ENCODE measurements at regions not wholly inside any gene's neighbourhood (a gene's known extent, or its start where the extent isn't known, plus 50 kb on each side); places are given as distances from the start of the nearest gene placed in this dataset.

DNA sequence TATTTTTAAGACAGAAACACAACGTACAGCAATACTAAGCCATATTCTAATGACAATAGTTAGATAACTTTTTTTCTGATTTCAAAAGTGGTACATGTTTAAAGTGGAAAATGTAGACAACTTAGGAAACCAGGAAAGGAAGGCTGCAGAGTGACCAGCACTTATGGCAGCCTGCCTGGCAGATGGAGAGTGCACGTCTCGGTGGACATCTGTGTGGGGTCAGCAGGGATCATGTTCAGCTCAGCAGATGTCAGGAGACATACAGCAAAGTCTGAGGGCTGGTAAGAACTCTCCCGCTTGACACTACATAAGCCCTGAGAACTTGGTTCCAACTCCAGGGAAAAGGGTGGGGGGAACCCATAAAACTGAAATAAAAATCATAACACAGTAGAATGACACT lies 128.6 kb upstream of the ADPGK start:
- POLR2A ChIA-PET: no interaction called here
- CTCF ChIA-PET: no interaction called here
- no peaks in the 10 kb centered on the region for H3K27me3 ChIP-seq (ENCODE audit: control insufficient read depth, insufficient read depth, low read length)
- H3K4me3 ChIP-seq (ENCODE audit: low read depth, low read length): no peak overlapping the region
- no peak for DNase-seq (ENCODE audit: low read depth)
- H3K36me3 ChIP-seq (ENCODE audit: control insufficient read depth, insufficient read depth, low read length): no peaks in the 10 kb centered on the region
- TF ChIP-seq, protein P1, sequence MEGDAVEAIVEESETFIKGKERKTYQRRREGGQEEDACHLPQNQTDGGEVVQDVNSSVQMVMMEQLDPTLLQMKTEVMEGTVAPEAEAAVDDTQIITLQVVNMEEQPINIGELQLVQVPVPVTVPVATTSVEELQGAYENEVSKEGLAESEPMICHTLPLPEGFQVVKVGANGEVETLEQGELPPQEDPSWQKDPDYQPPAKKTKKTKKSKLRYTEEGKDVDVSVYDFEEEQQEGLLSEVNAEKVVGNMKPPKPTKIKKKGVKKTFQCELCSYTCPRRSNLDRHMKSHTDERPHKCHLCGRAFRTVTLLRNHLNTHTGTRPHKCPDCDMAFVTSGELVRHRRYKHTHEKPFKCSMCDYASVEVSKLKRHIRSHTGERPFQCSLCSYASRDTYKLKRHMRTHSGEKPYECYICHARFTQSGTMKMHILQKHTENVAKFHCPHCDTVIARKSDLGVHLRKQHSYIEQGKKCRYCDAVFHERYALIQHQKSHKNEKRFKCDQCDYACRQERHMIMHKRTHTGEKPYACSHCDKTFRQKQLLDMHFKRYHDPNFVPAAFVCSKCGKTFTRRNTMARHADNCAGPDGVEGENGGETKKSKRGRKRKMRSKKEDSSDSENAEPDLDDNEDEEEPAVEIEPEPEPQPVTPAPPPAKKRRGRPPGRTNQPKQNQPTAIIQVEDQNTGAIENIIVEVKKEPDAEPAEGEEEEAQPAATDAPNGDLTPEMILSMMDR (IDR thresholded peaks at IDR 0.05; ENCODE audit: insufficient read depth, low read depth, low read length): no peak

DNA sequence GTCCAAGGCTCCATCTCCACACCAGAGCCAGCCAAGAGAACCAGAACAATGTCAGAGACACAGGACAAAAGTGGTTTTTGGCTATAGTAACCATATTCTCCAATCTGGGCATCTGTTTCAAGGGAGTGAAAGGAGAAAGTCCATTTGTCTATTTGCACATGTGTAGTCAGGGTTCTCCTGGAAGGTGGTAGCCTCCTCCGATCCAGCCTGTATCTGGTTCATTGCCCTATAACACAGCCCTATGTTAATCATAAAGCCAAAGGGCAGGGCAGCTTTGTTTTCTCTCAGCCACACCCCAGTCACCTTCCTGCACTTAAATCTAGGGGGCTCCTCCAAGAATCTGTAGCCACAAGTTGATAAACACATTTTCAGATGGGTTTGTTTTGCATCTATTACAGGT lies 128.1 kb upstream of the ADPGK start:
- ChIA-PET POLR2A (no interaction called here), CTCF (no interaction called here)
- DNase-seq (ENCODE audit: low read depth): no peak
- TF ChIP-seq, protein P1 (IDR thresholded peaks at IDR 0.05; ENCODE audit: insufficient read depth, low read depth, low read length): no peak
- Histone ChIP-seq H3K36me3 (ENCODE audit: control insufficient read depth, insufficient read depth, low read length) (no peaks in the 10 kb centered on the region), H3K27me3 (ENCODE audit: control insufficient read depth, insufficient read depth, low read length) (no peaks in the 10 kb centered on the region), H3K4me3 (ENCODE audit: low read depth, low read length) (no peak overlapping the region)

DNA sequence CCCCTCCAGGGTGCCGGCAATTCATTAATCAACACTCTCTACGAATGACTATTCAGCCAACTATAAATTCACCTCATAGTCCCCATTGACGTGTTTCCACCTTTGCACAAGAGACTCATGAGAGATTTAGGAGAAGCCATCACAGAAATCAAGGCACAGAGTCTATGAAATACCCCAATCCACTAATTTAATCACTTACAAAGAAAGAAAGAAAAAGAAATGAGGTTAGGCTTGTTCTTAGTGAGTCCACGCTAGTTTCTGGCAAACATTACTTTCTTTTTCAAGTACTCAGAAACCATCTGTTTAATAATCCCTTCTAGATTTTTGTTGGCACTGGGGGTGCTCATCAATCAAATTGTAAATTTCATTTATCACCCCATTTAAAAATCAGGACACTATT lies 125.2 kb upstream of the ADPGK start:
- ChIA-PET CTCF (no interaction called here), POLR2A (interaction anchor here (0.7 kb wide), 1 partner anchor 26 kb away, joined by 4 read pairs; no protein-coding TSS in a partner anchor)
- Histone ChIP-seq H3K4me3 (ENCODE audit: low read depth, low read length) (no peak overlapping the region), H3K27me3 (ENCODE audit: control insufficient read depth, insufficient read depth, low read length) (no peaks in the 10 kb centered on the region), H3K36me3 (ENCODE audit: control insufficient read depth, insufficient read depth, low read length) (no peaks in the 10 kb centered on the region)
- no peak for DNase-seq (ENCODE audit: low read depth)
- TF ChIP-seq, protein P1 (IDR thresholded peaks at IDR 0.05; ENCODE audit: insufficient read depth, low read depth, low read length): no peak

DNA sequence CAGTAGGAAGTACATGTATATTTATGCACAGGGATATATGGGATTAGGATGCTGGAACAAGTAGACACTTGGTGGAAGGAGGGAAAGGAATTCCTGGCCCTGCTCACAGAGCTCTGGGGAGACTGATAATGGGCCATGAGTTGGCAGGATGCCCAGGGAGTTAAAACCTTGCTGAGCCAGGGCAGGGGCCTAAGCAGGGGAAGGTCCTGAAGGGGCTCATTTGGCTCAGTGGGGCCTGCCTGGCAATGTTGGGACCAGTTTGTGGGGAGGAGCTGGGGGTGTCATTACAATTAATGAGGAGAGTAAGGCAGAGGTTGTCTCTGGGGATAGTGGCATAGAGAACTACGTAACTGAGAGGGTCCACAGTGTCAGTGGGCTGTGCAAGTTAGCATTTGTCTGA lies 124.2 kb upstream of the ADPGK start:
- DNase-seq (ENCODE audit: low read depth): no peak
- H3K27me3 ChIP-seq (ENCODE audit: control insufficient read depth, insufficient read depth, low read length): no peaks in the 10 kb centered on the region
- POLR2A ChIA-PET: no interaction called here
- TF ChIP-seq, protein P1 (IDR thresholded peaks at IDR 0.05; ENCODE audit: insufficient read depth, low read depth, low read length): no peak
- CTCF ChIA-PET: no interaction called here
- H3K36me3 ChIP-seq (ENCODE audit: control insufficient read depth, insufficient read depth, low read length): no peaks in the 10 kb centered on the region
- no peak overlapping the region for H3K4me3 ChIP-seq (ENCODE audit: low read depth, low read length)

DNA sequence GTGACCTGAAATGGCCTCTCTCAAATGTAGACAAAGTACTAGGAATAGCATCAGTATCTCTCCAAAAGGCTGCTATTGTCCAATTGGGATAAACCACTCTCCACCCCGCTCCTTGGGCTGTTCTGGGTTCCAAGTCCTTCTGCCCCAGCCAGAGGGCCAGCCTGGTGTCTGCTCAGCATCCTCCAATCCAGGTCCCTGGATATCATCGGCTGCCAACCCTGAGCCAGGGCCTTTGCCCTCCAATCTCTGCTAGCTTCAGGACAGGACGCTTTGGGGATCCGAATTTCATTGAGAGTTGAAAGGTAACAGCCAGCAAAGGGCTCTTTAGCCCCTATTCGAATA lies 119.3 kb upstream of the ADPGK start:
- POLR2A ChIA-PET: no interaction called here
- TF ChIP-seq, protein P1 (IDR thresholded peaks at IDR 0.05; ENCODE audit: insufficient read depth, low read depth, low read length): no peak
- Histone ChIP-seq H3K36me3 (ENCODE audit: control insufficient read depth, insufficient read depth, low read length) (no peaks in the 10 kb centered on the region), H3K27me3 (ENCODE audit: control insufficient read depth, insufficient read depth, low read length) (no peaks in the 10 kb centered on the region; the same call in 1 of the 2 replicates), H3K4me3 (ENCODE audit: low read depth, low read length) (no peak overlapping the region)
- CTCF ChIA-PET: no interaction called here
- DNase-seq (ENCODE audit: low read depth): no peak

Measured in BJ (cell line).